Activated naive CD4-positive, alpha-beta T cell treated with anti-CD3 and anti-CD28 coated beads, Interleukin-2, amount 10 ng/mL, durations not matched to agents 7 days and 5 days (primary cell): ENCODE measurements at regions not wholly inside any gene's neighbourhood (a gene's known extent, or its start where the extent isn't known, plus 50 kb on each side); places are given as distances from the start of the nearest gene placed in this dataset.

Experiments
- CTCF ChIA-PET: fragments of 350-600 bp; sonication (Branson Sonifier 250); formaldehyde crosslinking; loops from one replicate; lab custom pipeline; 2021; ENCODE audit warnings: antibody characterized with exemption; lab: Charles Lee
- DNase-seq: peaks from one replicate; pipeline ENCODE4 v3.0.0-alpha.2; 2020
- H3K27ac Mint-ChIP-seq: one replicate; pipeline ENCODE4 v1.8.0; 2021; ENCODE audit warnings: mild to moderate bottlenecking, moderate library complexity, mixed read lengths
- H3K27me3 Mint-ChIP-seq: one replicate; pipeline ENCODE4 v1.8.0; 2021; ENCODE audit warnings: mild to moderate bottlenecking, mixed read lengths
- H3K36me3 Mint-ChIP-seq: one replicate; pipeline ENCODE4 v1.8.0; 2021; ENCODE audit warnings: mixed read lengths
- H3K4me1 Mint-ChIP-seq: one replicate; pipeline ENCODE4 v1.8.0; 2021; ENCODE audit warnings: mixed read lengths
- H3K4me3 Mint-ChIP-seq: one replicate; pipeline ENCODE4 v1.8.0; 2021; ENCODE audit warnings: mild to moderate bottlenecking, moderate library complexity, mixed read lengths
- H3K9me3 Mint-ChIP-seq: one replicate; pipeline ENCODE4 v1.8.0; 2021; ENCODE audit warnings: mixed read lengths

DNA sequence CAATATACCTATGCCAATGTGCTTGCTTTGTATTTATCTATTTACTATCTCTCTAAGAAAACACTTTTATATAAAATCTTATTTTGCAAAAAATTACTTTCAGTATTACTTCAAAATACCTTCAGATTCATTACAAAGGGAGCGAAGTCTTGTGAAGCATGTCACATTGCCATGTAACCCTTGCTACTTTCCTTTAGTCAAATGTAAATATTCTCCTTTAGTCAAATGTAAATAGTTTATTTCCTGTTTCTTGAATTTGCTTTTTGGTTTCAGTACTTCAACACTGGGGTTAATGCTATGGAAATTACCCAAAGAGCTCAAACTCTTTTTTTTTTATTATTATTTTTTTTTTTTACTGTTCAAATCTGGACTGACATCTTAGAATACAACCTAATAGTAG is 383.3 kb downstream of the GRXCR1 start:
- no peaks in the 10 kb centered on the region for H3K27me3 Mint-ChIP-seq
- no peaks in the 10 kb centered on the region for H3K9me3 Mint-ChIP-seq
- CTCF ChIA-PET, result no interaction called here
- H3K4me3 Mint-ChIP-seq, result no peak overlapping the region
- H3K4me1 Mint-ChIP-seq, result no peaks in the 10 kb centered on the region
- DNase-seq, result no peak
- H3K27ac Mint-ChIP-seq, result no peak overlapping the region
- no peaks in the 10 kb centered on the region for H3K36me3 Mint-ChIP-seq

DNA sequence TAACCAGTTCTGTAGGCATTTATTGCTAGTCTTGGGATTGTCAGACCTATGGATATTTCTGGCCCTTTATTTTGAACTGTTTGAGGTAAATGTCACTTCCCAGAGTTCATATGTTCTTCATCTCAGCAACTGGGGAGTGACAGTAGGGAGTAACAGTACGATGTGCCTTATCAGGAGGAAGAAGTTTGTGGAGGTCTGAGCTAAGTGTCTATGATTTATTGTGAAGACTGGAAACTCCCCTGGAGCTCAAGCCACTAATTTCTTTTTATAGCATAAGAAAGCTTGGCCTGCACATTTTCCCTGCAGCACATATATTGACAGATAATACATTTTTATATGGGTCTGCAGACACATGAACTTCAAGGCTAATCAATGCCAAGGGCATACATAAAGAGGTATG is 383.8 kb downstream of the GRXCR1 start:
- CTCF ChIA-PET, result no interaction called here
- no peaks in the 10 kb centered on the region for H3K9me3 Mint-ChIP-seq
- no peaks in the 10 kb centered on the region for H3K36me3 Mint-ChIP-seq
- H3K27me3 Mint-ChIP-seq, result no peaks in the 10 kb centered on the region
- H3K4me1 Mint-ChIP-seq, result no peaks in the 10 kb centered on the region
- H3K4me3 Mint-ChIP-seq, result no peak overlapping the region
- no peak overlapping the region for H3K27ac Mint-ChIP-seq
- no peak for DNase-seq

DNA sequence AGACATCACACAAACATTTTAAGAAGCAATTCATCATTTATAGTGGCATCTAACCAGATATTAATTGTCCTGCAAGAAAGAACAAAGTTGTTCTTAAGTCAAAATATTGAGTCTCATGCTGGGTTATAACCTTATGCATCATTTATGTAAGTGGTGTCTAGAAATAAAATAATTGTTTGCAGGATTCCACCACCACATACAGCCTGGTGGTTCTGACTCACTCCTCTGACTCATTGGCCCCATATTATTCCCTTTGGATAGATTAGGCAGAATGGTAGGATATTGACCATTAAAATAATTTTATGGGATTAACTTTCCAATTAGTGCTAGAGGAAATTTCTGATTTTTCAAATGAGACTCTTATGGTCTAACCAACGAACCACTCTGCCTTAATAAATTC is 384.5 kb downstream of the GRXCR1 start:
- H3K9me3 Mint-ChIP-seq, result no peaks in the 10 kb centered on the region
- no peaks in the 10 kb centered on the region for H3K4me1 Mint-ChIP-seq
- DNase-seq, result no peak
- no peaks in the 10 kb centered on the region for H3K36me3 Mint-ChIP-seq
- no peak overlapping the region for H3K4me3 Mint-ChIP-seq
- no peaks in the 10 kb centered on the region for H3K27me3 Mint-ChIP-seq
- CTCF ChIA-PET, result no interaction called here
- H3K27ac Mint-ChIP-seq, result no peak overlapping the region

DNA sequence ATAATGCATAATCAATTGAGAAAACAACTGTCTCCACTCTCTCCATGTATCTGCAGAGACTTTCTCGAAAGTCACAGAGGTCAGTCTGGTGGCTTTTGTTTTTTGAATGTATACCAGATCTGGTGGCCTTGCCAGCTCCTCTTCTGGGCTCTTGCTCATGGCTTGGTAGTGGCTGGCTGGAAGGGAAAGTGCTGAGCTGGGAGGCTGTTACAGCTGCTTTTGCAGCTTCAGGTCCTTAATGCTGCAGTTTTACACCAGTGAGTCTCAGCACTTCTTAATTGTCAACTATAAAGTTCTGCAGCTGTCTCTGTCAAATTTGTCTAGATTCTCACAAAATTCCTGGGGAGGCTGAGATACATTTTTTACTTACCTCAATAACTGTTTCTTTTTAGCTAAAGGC is 390.0 kb downstream of the GRXCR1 start:
- CTCF ChIA-PET, result no interaction called here
- no peaks in the 10 kb centered on the region for H3K27me3 Mint-ChIP-seq
- no peak overlapping the region for H3K27ac Mint-ChIP-seq
- DNase-seq, result no peak
- no peaks in the 10 kb centered on the region for H3K36me3 Mint-ChIP-seq
- H3K4me1 Mint-ChIP-seq, result no peaks in the 10 kb centered on the region
- H3K4me3 Mint-ChIP-seq, result no peak overlapping the region
- H3K9me3 Mint-ChIP-seq, result peaks cover 4% of the 10 kb centered on the region

DNA sequence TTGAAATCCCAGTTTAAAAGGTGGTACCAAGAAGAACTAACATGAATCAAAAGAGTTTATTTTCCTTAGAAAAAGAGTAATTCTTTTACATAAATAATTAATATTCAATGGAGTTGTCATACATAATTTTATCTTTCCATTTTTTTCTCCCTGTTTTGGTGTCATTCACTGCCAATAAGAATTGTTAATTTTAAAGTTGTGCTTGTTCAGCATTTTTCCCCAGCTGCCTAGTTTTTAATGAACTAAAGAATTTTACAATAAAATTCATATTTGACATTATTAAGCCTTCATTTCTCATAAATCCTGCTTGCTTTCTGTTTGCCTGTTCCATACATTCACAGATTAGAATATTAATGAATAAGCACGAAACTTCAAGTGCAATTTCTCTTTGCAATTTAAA is 393.6 kb downstream of the GRXCR1 start:
- no peaks in the 10 kb centered on the region for H3K36me3 Mint-ChIP-seq
- H3K27ac Mint-ChIP-seq, result no peak overlapping the region
- no peak for DNase-seq
- peaks cover 4% of the 10 kb centered on the region for H3K9me3 Mint-ChIP-seq
- H3K4me1 Mint-ChIP-seq, result no peaks in the 10 kb centered on the region
- CTCF ChIA-PET, result no interaction called here
- H3K27me3 Mint-ChIP-seq, result no peaks in the 10 kb centered on the region
- no peak overlapping the region for H3K4me3 Mint-ChIP-seq

DNA sequence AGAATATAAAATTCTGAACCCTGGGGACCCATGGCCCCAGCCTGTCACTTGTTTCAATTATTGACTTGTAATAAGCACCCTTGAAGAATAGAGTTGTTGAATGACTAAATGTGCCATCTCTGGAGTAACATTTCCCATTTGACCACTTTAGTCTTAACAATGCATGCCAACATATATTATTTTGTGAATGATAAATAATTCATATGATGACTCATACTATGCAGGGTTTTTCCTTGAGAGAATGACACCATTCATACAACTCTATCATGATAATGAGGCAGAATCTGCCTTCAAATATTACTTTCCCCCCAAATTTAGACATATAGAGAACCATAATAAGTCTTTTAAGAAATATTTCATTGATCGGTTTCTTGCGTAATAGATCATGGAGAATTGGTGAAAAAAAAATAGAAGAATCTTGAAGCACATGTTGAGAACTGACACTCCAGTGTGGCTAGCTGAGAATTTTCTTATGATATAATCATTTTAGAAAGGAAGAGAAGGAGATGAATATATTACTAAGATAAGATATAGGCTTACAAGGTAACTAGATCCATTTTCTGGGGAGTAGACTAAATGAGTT is 404.5 kb downstream of the GRXCR1 start:
- CTCF ChIA-PET, result no interaction called here
- H3K27ac Mint-ChIP-seq, result no peak overlapping the region

DNA sequence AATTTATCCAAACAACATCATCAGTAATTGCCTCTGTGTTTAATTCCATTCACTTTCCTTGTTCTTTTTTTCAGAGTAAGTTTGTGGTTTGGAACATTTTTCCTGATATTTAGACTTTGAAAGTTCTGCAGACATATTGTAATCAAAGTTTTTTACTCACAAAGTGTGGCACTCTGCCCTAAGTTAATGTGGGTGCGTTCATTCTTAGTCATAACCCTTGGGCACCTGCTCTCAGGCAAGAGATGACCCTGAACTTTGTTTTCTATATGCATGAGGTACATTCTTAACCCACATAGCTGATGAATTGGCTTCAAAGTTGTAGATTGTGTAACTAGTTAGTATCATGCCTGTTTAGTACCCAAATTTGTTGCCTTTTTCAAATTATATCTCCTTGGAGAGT is 424.3 kb downstream of the GRXCR1 start:
- DNase-seq, result no peak
- Mint-ChIP-seq H3K9me3 (peaks cover 1% of the 10 kb centered on the region), H3K36me3 (no peaks in the 10 kb centered on the region), H3K27me3 (no peaks in the 10 kb centered on the region), H3K4me1 (no peaks in the 10 kb centered on the region), H3K4me3 (no peak overlapping the region), H3K27ac (no peak overlapping the region)
- CTCF ChIA-PET, result no interaction called here

More for the DNA sequence above, 404.5 kb downstream of the GRXCR1 start:
- H3K27me3 Mint-ChIP-seq, result no peaks in the 10 kb centered on the region
- no peaks in the 10 kb centered on the region for H3K36me3 Mint-ChIP-seq
- peaks cover 7% of the 10 kb centered on the region for H3K9me3 Mint-ChIP-seq
- H3K4me1 Mint-ChIP-seq, result no peaks in the 10 kb centered on the region
- DNase-seq, result no peak
- no peak overlapping the region for H3K4me3 Mint-ChIP-seq

DNA sequence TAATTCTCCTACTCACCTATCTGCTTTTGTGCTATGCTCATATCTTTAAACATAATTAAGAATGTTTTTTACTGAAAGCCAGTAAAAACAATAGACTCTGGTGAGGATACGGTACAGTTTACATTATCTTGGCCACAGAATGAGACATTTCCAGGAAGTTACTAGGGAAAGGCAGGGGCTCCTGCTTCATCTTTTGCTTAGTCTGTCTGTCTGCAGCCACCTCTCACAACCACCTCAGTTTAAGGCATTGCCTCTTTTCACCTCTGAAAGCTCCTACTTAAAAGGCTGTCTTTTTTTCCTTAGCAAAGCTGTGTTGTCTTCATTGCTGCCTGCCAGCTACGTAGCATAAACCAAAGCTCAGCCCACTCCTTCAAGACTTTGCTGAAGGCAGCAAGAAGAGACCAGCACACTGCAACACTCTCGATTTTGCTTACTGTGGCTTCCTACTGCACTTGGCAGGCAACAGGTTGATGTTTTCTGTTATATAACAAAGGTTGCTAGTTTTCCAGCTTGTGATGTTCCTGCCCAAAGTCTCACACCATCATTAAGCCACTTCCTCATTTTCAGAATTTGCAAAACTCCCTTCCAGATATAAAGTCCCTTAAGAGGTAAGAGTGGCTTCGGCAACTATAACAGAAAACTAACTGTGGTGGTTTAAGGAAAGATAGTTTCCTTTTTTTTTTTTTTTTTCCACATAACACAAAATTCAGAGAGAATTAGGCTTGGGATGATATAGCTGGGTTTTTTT is 432.9 kb downstream of the GRXCR1 start:
- DNase-seq, result no peak
- H3K9me3 Mint-ChIP-seq, result no peaks in the 10 kb centered on the region
- no peak overlapping the region for H3K4me3 Mint-ChIP-seq
- no peak overlapping the region for H3K27ac Mint-ChIP-seq
- H3K4me1 Mint-ChIP-seq, result no peaks in the 10 kb centered on the region
- no peaks in the 10 kb centered on the region for H3K36me3 Mint-ChIP-seq
- H3K27me3 Mint-ChIP-seq, result no peaks in the 10 kb centered on the region
- CTCF ChIA-PET, result no interaction called here

DNA sequence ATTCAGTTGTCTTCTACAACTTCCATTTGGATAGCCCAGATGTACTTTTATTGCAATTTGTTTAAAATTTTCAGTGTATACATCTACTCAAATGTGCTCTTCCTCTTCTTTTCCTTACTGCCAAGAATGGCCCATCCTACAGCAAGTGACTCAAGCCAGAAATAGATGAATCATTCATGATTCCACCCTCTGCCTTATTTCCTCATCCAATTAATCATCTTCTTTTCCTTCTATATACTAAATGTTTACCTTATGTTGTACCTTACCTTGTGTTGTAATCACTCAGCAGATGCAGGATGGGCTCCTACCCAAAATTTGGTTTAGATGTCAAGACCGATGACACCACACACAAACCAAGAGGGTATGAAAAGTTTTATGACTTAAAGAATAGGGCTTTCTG is 437.8 kb downstream of the GRXCR1 start:
- no peak overlapping the region for H3K4me3 Mint-ChIP-seq
- no peak for DNase-seq
- H3K36me3 Mint-ChIP-seq, result no peaks in the 10 kb centered on the region
- no peaks in the 10 kb centered on the region for H3K27me3 Mint-ChIP-seq
- no peaks in the 10 kb centered on the region for H3K4me1 Mint-ChIP-seq
- H3K27ac Mint-ChIP-seq, result no peak overlapping the region
- no peaks in the 10 kb centered on the region for H3K9me3 Mint-ChIP-seq
- CTCF ChIA-PET, result no interaction called here

DNA sequence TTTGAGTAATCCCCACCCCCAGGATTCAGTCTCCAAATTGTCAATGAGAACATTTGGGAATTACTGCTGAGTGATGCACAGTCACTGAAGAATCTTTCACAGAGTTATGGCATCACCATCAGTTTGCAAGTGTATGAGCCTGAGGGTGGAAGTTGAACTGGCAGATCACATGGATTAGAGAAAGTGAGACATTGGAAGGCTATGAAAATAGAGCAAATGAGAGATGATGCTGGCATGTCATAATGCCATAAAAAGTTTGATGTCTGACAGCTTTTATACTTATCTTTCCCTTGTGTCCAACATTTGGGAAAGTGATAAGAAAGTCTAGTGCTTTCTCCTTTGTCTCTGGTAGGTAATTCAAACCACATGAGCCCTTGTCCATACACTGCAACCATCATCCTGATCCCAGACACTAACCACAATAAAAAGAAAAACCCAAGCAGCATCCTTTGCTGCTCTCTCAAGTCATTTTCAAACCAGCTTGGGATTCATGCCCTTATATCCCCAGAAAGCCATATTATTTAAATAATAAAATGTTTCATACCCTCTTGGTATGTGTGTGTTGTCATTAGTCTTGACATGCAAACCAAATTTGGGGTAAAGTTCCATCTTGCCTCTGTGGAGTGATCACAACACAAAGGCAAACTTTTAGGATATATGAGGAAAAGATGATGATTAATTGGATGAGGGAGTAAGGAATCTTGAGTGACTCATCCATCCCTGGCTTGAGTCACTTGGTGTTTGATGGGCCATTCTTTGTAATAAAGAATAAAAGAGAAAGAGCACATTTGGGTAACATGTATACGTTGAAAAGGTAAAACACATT is 438.9 kb downstream of the GRXCR1 start:
- Mint-ChIP-seq H3K27ac (no peak overlapping the region), H3K4me3 (no peak overlapping the region), H3K4me1 (no peaks in the 10 kb centered on the region), H3K27me3 (no peaks in the 10 kb centered on the region), H3K9me3 (no peaks in the 10 kb centered on the region), H3K36me3 (no peaks in the 10 kb centered on the region)
- CTCF ChIA-PET, result no interaction called here
- DNase-seq, result no peak

DNA sequence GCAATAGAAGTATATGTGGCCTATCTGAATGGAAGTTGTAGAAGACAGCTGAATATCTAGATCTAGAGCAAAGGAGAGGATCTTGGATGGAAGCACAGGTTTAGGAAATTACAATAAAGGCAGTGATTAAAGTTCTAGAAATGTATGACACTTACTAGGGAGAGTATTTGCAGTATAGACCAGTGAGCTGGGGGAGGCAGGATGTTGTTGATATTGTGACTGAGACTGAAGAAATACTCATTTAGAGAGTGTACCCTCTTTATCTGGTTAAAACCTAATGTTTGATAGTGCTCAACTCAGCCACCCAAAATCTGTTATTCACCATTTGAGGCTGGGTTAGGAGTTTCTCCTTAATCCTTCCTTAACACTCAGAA is 439.5 kb downstream of the GRXCR1 start:
- CTCF ChIA-PET, result no interaction called here

DNA sequence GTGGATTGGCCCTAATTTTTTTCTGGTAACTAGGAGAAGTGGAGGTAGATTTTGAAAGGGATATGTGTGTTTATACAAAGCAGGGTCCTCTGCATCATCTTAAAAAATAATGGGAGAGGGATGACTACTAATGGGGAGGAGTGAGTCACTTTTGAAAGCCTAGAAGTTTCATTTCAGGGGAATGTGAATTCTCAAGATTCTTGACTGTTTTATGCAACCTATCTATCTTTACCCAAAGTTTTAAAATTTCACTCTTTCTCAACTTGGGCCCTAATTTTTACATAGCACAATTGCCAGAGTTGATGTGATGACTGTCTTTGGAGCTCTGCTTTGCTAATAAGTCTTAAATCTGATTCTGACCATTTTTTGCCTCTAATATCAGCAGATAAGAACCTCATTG is 445.2 kb downstream of the GRXCR1 start:
- H3K27ac Mint-ChIP-seq, result no peak overlapping the region
- peaks cover 4% of the 10 kb centered on the region for H3K9me3 Mint-ChIP-seq
- no peak for DNase-seq
- no peaks in the 10 kb centered on the region for H3K4me1 Mint-ChIP-seq
- no peaks in the 10 kb centered on the region for H3K27me3 Mint-ChIP-seq
- no peak overlapping the region for H3K4me3 Mint-ChIP-seq
- CTCF ChIA-PET, result no interaction called here
- H3K36me3 Mint-ChIP-seq, result no peaks in the 10 kb centered on the region

More for the DNA sequence above, 439.5 kb downstream of the GRXCR1 start:
- Mint-ChIP-seq H3K36me3 (no peaks in the 10 kb centered on the region), H3K4me1 (no peaks in the 10 kb centered on the region), H3K27ac (no peak overlapping the region), H3K9me3 (no peaks in the 10 kb centered on the region), H3K27me3 (no peaks in the 10 kb centered on the region), H3K4me3 (no peak overlapping the region)
- DNase-seq, result no peak

DNA sequence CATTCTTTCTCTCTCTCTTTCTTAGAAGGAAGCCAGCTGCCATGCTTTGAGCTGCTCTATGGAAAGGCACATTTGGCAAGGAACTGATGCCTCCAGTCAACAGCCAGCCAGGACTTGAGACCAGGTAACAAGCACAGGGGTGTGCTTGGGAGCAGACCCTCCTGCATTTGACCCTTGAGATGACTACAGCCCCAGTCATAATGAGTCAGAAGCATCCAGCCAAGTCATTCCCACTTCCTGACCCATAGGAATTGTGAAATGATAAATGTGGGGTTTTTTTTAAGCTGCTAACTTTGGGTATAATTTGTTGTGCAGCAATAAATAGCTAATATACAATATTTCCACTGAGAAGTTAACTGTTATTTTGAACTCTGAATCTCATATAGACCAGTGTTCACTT is 446.9 kb downstream of the GRXCR1 start:
- Mint-ChIP-seq H3K36me3 (no peaks in the 10 kb centered on the region), H3K27me3 (no peaks in the 10 kb centered on the region), H3K27ac (no peak overlapping the region), H3K9me3 (peaks cover 5% of the 10 kb centered on the region), H3K4me1 (no peaks in the 10 kb centered on the region), H3K4me3 (no peak overlapping the region)
- CTCF ChIA-PET, result no interaction called here
- DNase-seq, result no peak

DNA sequence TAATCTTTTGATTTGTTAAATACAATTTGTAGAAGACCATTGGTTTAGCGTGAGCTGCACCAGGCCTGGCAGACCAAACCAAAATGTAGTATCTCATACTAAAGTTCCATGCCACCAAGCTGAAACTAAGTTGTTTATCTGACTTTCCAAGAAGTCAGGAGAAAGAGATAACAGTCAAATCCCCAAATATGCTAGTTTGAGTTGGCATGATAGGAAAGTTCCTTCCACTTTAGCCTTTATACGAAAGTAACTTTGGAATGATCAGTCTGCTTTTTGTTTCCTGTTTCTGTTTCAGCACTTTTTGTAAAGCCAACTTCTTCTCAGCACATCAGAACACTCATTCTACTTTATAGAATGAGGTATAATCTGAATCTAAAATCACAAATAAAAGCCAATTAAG is 449.2 kb downstream of the GRXCR1 start:
- H3K27me3 Mint-ChIP-seq, result no peaks in the 10 kb centered on the region
- no peak for DNase-seq
- no peak overlapping the region for H3K27ac Mint-ChIP-seq
- H3K4me3 Mint-ChIP-seq, result no peak overlapping the region
- no peaks in the 10 kb centered on the region for H3K36me3 Mint-ChIP-seq
- H3K9me3 Mint-ChIP-seq, result peaks cover 7% of the 10 kb centered on the region
- CTCF ChIA-PET, result no interaction called here
- H3K4me1 Mint-ChIP-seq, result no peaks in the 10 kb centered on the region

DNA sequence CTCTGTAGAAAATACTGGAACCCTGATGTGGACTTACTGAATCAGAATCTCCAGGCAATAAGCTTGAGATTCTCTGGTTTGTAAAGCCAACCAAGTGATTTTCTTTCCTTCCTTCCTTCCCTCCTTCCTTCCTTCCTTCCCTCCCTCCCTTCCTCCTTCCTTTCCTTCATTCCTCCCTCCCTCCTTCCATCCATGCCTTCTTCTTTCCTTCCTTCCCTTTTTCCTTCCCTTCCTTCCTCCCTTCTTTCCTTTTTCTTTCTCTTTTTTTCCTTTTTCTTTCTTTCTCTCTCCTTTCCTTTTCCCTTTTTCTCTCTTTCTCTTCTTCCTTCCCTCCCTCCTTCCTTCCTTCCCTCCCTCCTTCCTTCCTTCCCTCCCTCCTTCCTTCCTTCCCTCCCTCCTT is 450.8 kb downstream of the GRXCR1 start:
- no peaks in the 10 kb centered on the region for H3K4me1 Mint-ChIP-seq
- peaks cover 10% of the 10 kb centered on the region for H3K9me3 Mint-ChIP-seq
- H3K36me3 Mint-ChIP-seq, result no peaks in the 10 kb centered on the region
- DNase-seq, result no peak
- H3K27me3 Mint-ChIP-seq, result no peaks in the 10 kb centered on the region
- CTCF ChIA-PET, result no interaction called here
- H3K4me3 Mint-ChIP-seq, result no peak overlapping the region
- H3K27ac Mint-ChIP-seq, result no peak overlapping the region
